Fibroblast of mammary gland (primary cell): ENCODE measurements at regions not wholly inside any gene's neighbourhood (a gene's known extent, or its start where the extent isn't known, plus 50 kb on each side); places are given as distances from the start of the nearest gene placed in this dataset.

Experiments used
- DNase-seq: peaks from one replicate; pipeline ENCODE4 v3.0.0-alpha.2; 2010; ENCODE audit warnings: low read depth
- H3K4me3 ChIP-seq: 2 replicates; pipeline ENCODE4 v1.5.1; 2011; ENCODE audit warnings: low read depth, mild to moderate bottlenecking, low read length, moderate library complexity; ENCODE audit not compliant: control insufficient read depth
- CTCF ChIP-seq: conservative IDR thresholded peaks from 2 replicates; pipeline ENCODE4 v1.5.1; 2011; ENCODE audit warnings: low read depth, low read length, inconsistent platforms; ENCODE audit not compliant: control insufficient read depth, insufficient read depth

- no peak for DNase-seq
- TF ChIP-seq CTCF: no peak
- H3K4me3 ChIP-seq: no peak overlapping the region
Observed at GRCh38 chr5:82862261-82862660, 214.9 kb downstream of the TMEM167A start.

- no peak for TF ChIP-seq CTCF
- H3K4me3 ChIP-seq: no peak overlapping the region
- peak; percentile 59 for DNase-seq
Observed at GRCh38 chr5:82861701-82862100, 215.5 kb downstream of the TMEM167A start.

GRCh38 chr5:82859451-82860140, 217.6 kb downstream of the TMEM167A start:
- TF ChIP-seq CTCF: no peak
- no peak for DNase-seq
- no peak overlapping the region for H3K4me3 ChIP-seq

GRCh38 chr5:82858151-82859025, 218.8 kb downstream of the TMEM167A start:
- TF ChIP-seq CTCF: no peak
- no peak overlapping the region for H3K4me3 ChIP-seq
- no peak for DNase-seq

GRCh38 chr5:82855893-82856550, 221.2 kb downstream of the TMEM167A start:
- no peak overlapping the region for H3K4me3 ChIP-seq
- no peak for DNase-seq
- no peak for TF ChIP-seq CTCF

GRCh38 chr5:82854956-82855355, 222.2 kb downstream of the TMEM167A start:
- no peak overlapping the region for H3K4me3 ChIP-seq
- no peak for DNase-seq
- no peak for TF ChIP-seq CTCF
